ENCODE measurements at regions not wholly inside any gene's neighbourhood (a gene's known extent, or its start where the extent isn't known, plus 50 kb on each side); places are given as distances from the start of the nearest gene placed in this dataset.
A peak's percentile ranks its signal among the peaks of the same experiment; 100 is the strongest.
"Not testable (repeated sequence)": the region's sequence is repeated elsewhere in the genome, so short reads cannot be mapped to it uniquely, and the experiment has no call there.

GRCh38 chr10:77740396-77740795 is 102.8 kb upstream of the KCNMA1 start:
- DNase-seq, result not testable (repeated sequence)

GRCh38 chr10:77738496-77739158 is 101.0 kb upstream of the KCNMA1 start:
- no peak for DNase-seq

- no peak for DNase-seq
Observed at GRCh38 chr10:77737608-77738007, 100.0 kb upstream of the KCNMA1 start.

- not testable (repeated sequence) for DNase-seq
Observed at GRCh38 chr10:77735136-77735535, 97.5 kb upstream of the KCNMA1 start.

- DNase-seq, result no peak
Observed at GRCh38 chr10:77732213-77733003, 94.8 kb upstream of the KCNMA1 start.

GRCh38 chr10:77727481-77727880 is 89.9 kb upstream of the KCNMA1 start:
- DNase-seq, result no peak

GRCh38 chr10:77726732-77727131 is 89.1 kb upstream of the KCNMA1 start:
- no peak for DNase-seq

GRCh38 chr10:77726301-77726700 is 88.7 kb upstream of the KCNMA1 start:
- no peak for DNase-seq

- DNase-seq, result no peak
Observed at GRCh38 chr10:77724820-77725219, 87.2 kb upstream of the KCNMA1 start.

- no peak for DNase-seq
Observed at GRCh38 chr10:77723376-77723775, 85.8 kb upstream of the KCNMA1 start.

- DNase-seq, result not testable (repeated sequence)
Observed at GRCh38 chr10:77722956-77723355, 85.3 kb upstream of the KCNMA1 start.

GRCh38 chr10:77721815-77722214 is 84.2 kb upstream of the KCNMA1 start:
- DNase-seq, result no peak

- DNase-seq, result no peak
Observed at GRCh38 chr10:77718957-77719356, 81.3 kb upstream of the KCNMA1 start.

GRCh38 chr10:77718312-77718711 is 80.7 kb upstream of the KCNMA1 start:
- DNase-seq, result not testable (repeated sequence)

- DNase-seq, result no peak
Observed at GRCh38 chr10:77717336-77717735, 79.7 kb upstream of the KCNMA1 start.

- no peak for DNase-seq
Observed at GRCh38 chr10:77716458-77717317, 79.1 kb upstream of the KCNMA1 start.

GRCh38 chr10:77715536-77715935 is 77.9 kb upstream of the KCNMA1 start:
- no peak for DNase-seq

GRCh38 chr10:77715088-77715487 is 77.5 kb upstream of the KCNMA1 start:
- no peak for DNase-seq

- DNase-seq, result no peak
Observed at GRCh38 chr10:77713521-77714280, 76.1 kb upstream of the KCNMA1 start.

- DNase-seq, result no peak
Observed at GRCh38 chr10:77712207-77712606, 74.6 kb upstream of the KCNMA1 start.

GRCh38 chr10:77711683-77712049 is 74.1 kb upstream of the KCNMA1 start:
- DNase-seq, result no peak

GRCh38 chr10:77710759-77711682 is 73.4 kb upstream of the KCNMA1 start:
- DNase-seq, result peak; percentile 0 to 11

All from NCI-H1930 (cell line).